NCI-H82 (cell line): ENCODE measurements at regions not wholly inside any gene's neighbourhood (a gene's known extent, or its start where the extent isn't known, plus 50 kb on each side); places are given as distances from the start of the nearest gene placed in this dataset.

Experiments used
- DNase-seq: peaks from one replicate; lab custom pipeline; 2025; lab: John Stamatoyannopoulos, UW

DNA sequence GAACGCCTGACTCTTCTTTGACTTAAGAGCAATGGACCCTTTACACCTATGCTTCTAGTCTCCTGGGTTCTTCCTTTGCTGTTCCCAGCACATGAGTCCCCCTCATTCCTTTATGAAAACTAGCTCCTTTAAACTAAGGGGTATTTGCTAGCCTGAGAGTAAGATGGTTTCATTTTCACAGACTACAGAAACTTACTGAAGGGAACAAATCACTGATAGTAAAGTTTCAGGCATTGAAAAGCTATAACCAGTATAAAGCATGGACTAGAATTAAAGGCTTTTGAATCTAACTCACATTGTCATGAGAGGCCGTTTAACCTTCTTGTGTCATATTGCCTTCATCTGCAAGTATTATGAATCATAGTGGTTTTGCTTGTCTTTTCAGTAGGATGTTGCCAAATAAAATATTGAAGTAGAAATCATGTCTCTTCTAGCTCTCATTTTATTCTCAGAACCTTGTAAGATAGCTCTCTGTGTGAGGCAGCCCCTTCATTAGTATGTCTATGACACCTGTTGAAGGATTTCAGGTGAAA is 765.9 kb downstream of the NR2F2 start:
- DNase-seq, result no peak

DNA sequence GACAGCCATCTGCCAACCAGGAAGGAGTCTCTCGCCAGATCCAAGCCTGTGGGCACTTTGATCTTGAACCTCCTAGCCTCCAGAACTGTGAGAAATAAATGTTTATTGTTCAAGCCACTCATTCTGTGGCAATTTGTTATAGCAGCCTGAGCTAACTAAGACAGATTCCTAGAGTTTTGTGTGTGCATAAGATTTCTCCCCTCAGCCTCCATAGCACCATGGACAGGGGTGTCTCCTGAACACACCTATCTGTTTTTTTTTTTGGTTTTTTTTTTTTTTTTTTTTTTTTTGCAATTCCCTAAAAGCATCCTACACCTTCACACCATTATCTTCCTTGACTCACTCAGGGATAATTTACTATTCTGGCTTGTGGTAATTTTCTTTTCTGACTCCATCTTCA is 768.5 kb downstream of the NR2F2 start:
- no peak for DNase-seq

DNA sequence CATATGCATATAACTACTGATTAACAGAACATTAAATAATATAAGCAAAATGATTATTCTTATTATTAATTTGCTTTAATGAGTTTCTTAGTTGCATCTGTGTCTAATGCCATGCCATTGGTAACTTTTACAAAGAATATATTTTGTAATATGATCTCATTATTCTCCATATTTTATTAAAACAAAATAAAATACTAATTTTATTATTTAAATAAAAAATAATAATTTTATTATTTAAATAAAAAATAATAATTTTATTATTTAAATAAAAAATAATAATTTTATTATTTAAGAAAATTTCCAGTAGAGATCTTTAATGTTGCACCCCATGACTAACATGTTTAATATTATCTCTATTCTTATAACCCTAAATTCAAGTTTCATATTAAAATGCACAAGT is 771.1 kb downstream of the NR2F2 start:
- no peak for DNase-seq

DNA sequence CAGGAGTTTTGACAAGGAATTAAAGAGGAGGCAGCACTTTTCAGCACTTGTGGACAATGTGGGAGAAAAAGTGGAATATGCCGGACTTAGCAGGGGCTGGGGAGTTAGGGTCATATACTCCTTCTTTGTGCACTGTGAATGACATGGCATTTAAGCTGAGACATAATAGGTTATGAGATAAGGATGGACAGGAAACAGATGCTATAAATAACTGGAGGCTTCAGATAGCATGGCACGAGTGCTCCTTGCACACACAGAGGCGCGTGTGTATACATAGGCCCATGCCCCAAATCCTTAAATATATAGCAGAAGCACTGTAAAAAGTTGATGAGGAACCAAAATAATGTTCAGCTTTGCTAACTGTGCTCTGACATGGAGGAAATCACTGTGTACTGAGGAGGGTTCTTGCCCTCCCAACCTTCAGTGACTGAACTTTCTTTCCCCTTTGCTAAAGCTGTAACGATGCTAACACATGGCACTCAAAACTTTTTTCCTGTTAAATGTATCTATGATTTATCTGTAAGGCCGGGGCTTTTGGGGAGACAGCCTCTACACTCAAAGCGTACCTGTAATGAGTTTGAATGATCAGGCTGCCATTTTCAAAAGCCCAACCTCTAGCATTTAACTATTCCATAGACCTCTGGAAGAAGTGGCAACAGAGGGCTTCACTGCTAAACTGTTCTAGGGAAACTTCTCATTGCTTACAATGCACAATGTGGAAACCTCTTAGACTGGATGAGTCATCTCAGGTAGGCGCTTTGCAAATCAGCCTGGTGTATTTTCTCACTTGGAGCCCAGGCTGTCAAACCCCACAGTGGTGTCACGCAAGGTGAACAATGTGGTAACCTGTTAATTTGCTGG is 784.6 kb downstream of the NR2F2 start:
- no peak for DNase-seq

DNA sequence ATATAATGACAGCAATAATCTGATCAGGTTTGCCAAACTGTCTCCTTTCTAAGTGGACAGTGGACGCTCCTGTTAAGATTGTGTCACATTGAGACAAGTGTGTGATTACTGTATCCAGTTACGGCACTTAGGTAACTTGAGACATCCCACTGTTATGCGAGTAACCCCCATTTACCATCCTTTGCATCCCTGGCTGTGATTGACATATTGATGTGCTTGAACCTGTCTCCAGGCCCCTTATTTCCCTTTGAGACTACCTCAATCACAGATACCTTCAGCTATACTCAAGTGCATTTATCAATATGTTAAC is 785.2 kb downstream of the NR2F2 start:
- peak; percentile 31 for DNase-seq

DNA sequence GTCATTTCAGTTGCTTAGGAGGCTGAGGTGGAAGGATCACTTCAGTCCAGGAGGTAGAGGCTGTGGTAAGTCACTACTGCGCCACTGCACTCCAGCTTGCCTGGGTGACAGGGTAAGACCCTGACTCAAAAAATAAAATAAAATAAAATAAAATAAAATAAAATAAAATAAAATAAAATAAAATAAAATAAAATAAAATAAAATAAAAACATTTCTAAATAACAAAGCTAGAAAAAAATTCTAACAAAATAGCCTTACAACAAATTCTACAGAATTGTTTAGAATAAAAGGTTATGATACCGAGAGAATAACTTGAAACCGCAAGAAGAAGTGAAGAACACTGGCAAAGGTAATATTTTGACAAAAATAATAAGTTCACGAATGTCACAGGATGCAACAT is 794.3 kb downstream of the NR2F2 start:
- DNase-seq, result no peak

DNA sequence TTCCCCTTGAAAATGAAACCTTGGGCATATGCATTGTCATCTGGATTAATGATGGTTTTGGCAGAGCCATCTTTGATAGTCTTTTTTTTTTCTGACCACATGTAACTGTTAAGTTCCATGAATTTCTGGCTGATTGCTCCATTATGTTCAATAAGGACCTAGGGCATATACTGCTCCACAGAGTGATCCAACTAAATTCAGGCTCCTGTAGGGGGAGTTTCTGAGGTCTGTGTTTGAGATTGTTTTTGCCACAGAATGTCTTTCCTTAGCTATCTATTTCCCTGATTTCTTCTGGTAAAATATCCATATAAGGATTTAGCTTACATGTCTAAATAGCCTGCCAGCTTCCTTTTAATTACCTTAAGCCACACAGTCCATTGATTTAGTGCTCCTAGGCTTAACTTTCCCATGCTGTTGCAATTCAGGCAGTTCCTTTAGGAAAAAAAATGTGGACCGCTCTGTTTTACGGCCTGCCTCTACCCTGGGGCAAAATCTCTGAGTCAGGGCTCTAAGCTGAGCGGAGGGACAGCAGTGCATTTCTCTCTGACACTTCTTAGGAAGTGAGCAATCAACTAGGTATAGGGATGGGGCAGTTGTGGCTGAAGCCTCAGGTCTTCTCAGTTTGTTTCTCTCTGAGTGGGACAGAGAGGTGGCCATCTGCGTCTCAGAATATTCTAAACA is 796.2 kb downstream of the NR2F2 start:
- DNase-seq, result peak; percentile 58

DNA sequence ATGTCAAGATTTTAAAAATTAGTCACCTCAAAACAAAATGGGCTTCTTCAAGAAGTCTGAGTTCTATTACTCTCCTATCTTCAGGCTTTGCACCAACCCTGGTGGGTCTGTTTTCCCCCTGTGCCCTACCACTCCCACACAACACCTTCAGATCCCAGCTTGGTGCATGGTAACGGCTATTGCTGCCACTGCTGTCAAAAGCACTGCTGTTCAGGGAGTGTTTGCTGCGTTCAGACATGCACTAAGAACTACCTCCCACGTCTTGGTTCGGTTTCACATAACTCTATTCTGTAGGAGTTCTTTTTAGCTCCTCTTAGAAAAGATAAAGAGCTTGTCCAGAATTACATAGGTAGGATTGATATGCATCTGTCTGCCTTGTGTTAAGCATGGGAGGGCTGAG is 799.2 kb downstream of the NR2F2 start:
- peak; percentile 21 for DNase-seq

DNA sequence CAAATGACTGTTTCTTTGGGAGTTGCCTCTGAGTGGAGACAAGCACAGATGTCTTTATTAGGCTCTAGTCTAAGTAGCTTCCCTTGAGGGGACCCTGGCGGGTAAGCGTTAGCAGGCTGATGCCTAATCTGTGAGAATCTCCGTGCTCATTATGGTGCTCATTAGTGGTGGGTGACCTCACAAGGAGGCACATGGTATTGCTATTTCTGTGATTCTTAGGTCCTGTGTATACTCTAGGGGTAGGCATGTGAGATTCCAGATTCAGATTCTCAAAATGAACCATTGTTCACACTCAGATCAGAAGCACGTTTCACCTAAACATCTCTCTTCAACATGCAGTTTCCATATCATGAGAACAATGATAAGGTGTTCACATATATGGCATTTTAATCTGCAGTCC is 809.7 kb downstream of the NR2F2 start:
- peak; percentile 84 for DNase-seq

DNA sequence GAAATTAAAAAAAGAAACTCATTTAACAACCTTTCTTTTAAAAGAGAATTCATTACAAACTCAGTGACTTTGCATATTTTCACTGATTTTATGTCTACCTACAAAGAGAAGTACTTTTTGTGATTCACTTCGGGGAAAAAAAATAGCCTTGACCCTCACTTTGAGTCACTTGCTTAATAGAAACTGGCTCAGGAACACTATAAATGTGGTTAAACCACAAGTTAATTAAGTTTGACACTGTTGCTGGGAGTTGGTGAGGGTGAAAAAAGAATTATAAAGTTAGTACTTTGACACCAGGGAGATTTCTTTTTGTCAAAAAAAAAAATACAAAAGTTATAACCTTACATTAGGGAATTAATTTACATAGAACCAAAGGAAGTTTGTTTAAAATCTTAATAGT is 810.9 kb downstream of the NR2F2 start:
- no peak for DNase-seq

DNA sequence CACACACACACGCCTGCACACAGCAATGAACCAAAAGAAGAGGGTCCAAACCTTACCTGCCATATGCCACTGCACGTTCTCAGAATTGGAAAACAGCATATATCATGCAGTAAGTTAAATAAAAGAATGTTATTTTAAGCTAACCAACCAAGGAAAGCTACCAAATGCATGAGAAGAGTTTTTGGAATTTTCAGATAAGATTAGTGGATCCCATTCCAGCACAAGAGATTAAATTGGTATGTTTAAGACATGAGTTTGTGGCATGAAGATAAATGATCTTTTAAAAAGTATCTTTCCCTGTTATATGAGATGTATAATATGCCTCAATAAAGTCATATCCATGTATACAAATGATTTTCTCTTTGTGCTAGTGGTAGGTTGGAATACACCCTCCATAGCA is 811.4 kb downstream of the NR2F2 start:
- no peak for DNase-seq

DNA sequence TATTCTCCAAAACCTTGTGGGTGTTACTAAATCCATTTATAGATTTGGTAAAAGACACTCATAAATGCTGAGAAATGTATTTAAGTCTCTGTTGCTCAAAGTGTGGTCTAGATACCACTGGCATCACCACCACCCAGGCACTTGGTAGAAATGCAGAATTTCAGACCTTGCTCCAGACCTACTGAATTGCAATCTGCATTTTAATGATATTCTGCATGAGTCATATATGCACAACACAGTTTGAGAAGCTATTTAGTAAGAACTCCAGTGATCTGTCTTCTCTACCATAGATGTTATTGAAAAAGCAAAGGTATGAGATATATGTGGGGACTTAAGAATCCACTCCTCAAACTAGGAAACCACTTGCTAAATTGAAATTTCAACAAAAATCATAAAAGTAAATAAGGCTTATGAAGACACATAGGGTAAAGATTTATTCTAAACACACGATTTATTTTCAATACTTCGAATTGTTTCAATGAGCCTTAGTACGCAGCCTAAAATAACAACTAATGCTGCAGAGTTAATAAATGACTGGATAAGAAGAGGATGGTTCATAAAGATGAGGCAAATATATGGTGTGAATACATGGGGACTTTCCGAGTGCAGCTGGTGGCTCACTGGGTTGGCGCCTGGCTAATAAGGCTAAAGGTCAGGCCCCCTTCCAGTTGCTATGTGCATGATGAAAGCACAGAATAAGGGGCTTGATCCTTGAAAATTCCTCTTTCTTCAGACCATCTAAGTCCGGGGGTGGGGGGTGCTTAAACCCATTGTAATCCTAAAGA is 813.3 kb downstream of the NR2F2 start:
- DNase-seq, result no peak

DNA sequence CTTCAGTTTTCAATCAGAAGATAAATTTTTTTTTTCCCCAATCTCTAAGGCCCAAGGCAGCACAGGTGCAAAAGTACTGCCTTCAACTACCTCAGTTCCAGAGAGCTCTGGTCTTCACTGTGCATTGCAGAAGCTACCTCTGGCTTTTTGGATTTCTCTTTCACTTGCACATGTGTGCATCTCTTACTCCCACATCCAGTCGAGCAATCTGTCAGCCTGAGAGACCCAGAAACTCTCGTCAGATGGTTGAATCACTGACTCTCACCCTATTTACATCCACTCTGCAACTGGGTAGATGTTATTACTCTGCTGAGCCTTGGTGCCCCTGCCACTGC is 813.8 kb downstream of the NR2F2 start:
- no peak for DNase-seq

DNA sequence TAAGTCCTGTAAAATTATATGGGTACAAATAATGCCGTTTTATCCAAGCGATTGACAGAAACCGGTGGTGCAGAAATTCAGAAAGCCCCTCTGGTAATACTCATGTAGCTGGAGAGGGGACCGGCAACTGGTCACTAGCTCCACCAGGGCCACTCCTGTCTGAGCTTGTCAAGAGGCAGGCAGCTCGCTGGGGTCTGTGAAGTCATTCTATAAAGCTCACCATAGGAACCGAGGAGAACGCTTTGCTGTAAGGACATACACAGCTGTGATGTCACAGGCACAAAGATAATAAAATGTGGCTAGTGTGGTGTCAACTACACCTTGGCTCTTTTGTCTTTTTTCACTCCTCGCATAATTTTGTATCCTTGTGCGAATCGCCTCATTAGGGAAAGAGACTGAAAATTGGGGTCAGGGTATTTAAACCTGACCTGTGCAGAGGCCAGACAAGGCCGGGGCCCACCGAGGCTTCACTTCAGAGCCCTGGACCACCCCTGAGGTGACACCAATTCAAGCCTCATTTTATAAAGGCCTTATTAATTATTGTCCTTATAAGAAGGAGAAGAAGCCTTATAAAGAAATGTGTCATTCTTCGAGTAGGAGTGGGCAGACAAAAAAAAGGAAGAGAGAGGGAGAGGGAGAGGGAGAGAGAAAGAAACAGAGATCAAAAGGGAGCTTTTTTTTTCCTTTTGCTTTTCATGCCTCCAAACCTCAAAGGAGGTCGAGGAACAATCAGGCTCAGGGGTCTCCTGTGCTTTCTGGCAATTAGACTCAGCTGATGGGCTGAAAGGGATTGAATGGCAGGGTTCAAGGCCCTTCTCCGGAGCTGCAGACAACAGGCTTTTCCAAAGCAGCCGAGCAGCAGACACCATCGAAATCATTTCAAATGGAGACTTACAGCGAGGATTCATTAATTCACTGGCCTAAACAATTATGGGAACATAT is 813.3 kb upstream of the ARRDC4 start:
- no peak for DNase-seq

DNA sequence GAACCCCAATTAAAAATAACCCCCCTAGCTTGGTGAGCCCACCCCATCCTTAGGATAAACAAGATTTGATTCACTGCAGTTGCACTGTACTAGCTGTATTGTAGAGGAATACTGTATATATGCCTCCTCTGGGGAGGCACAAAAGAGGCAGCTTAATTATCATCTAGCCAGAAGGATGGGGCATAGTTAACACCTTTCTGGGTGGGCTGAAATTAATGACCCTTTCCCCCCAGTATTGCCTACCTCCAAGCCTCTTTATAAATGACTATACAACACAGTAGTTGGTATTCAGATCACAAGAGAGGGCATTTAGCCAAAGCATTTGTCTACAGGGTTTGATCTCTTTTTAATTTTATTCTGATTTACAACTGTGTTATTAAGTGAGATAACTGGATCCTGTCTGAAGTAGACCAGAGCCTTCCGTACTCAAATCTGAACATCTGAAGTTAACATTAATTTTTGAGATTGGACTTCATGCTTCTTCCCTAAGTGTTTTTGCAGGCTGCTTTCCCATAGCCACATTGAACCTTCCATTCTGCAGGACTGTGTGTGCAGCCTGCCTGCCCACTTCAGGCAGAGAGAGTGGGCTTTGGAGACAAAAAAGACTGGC is 807.0 kb upstream of the ARRDC4 start:
- DNase-seq, result no peak

DNA sequence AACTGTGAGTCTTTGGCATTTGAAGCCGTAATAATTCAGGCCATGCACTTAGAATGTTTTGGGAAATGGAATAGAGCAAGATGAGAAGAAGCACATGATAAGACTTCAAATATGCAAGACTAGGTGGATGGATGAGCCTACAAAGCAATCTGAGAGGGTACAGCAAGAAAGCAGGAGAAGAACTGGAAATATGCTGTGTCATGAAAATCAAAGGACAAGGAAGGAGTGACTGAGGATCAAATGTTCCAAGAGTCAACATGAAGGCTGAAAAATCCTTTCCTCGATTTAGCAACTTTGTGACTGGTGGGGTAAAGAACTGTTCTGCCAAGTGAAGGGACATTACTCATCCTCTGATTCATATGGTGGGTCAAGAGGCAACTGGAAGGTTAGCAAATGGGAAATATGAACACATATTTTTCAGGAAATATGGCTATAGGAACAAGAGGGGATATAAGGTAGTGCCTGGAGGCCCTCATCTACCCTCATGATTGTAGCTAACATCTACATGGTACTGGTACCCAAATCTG is 803.7 kb upstream of the ARRDC4 start:
- no peak for DNase-seq

DNA sequence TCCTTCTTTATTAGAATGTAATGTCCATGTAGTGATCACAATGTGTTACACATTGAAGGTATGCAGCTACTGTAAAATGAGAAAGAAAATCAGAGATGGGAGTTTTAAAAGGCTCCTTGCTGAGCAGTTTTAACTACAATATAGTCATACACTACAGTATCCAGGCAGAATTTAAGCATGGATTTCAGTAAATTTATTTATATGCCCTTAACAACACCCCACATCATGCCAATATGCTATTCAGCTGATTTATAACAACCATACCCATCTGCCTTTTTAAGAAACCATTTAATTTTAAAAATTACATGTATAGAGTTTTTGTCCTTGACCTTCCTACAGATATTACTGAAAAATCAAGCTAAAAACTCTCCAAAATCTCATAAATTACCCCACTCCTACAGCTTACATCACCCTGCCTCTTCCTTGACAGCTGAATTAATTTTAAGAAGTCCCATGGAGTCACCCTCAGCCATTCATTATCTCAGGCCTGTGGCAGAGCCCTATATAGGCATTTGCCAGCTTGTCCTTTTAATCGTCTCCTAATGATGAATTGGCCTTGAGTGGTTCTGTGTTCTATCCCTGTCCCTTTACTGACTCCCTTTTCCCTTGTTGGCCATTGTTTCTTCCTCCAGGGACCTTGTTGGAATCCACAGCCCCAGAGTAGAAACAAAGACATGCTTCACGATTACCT is 797.6 kb upstream of the ARRDC4 start:
- DNase-seq, result no peak

DNA sequence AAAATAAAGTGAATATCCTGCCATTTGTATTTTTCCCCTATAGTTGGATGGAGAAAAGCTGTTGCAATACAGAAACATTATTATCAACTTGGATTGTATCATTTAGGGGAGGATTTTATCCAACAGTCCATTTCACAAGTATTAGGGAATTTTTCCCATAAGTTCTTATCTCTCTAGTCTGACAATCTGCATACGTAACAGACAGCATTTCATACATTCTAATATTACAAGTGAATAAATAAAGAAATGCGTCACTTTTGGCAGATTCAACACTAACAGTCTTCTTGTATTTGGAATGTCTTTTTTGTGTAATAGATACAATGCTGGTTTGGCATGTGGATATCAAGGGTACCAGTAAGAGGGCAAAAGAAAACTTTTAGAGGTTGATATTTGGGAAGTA is 795.3 kb upstream of the ARRDC4 start:
- no peak for DNase-seq

DNA sequence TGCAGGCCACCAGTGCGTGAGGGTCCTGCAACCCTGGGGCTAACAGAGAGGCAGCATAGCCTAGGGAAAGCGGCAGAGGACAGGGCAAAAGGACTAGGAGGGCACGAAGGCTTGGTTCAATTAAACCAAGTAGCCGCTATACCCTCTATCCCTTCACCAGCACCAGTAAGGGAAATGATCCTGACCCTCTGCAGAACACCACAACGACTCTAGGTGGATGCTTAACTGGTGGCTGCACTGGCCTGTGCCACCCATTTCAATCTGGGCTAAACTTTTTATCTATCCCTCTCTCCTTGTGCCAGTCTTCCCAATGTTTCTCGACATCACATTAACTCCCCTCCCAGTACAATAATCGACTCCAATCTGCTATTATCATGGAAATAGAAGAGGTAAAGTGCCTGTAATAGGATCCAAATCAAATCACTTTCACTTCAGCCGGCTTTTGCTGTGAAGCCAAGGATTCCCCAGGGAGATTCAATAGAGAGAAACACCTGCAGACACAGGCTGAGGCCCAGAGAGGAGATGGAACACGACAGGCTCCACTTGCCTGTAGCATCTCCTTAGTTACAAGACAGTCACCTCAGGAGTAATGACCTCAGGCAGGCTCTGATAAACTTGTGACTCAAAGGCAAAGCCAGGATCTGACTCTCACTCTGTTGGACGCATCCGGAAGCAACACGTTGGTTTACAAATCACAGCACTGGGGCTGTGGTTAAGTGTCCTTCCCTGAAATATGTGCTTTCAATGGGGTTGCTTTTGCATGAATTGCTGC is 791.6 kb upstream of the ARRDC4 start:
- DNase-seq, result peak; percentile 78

DNA sequence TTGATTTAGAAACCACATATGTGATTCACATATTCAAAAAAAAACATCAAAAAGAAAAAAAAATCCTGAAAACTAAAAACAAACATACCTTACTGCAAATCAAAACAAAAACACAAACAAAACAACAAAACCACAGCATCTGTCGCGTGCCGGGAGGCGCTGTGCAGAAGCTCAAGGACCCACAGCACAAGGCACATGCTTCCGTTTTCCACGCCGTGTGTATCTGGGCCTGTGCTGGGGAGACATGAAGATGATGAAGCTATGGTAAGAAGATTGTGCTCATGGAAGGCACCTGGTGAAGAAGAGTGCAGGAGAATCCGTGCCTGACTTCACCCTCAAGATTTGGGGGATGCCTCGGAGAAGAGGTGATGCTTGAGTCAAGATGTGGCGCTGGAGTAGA is 788.9 kb upstream of the ARRDC4 start:
- no peak for DNase-seq
